Embryonic facial prominence (tissue), 1 donor: ENCODE measurements at regions not wholly inside any gene's neighbourhood (a gene's known extent, or its start where the extent isn't known, plus 50 kb on each side); places are given as distances from the start of the nearest gene placed in this dataset.

Source experiments
- DNase-seq: peaks from one replicate; pipeline ENCODE4 v3.0.0-alpha.2; 2016; ENCODE audit errors: extremely low spot score

DNA sequence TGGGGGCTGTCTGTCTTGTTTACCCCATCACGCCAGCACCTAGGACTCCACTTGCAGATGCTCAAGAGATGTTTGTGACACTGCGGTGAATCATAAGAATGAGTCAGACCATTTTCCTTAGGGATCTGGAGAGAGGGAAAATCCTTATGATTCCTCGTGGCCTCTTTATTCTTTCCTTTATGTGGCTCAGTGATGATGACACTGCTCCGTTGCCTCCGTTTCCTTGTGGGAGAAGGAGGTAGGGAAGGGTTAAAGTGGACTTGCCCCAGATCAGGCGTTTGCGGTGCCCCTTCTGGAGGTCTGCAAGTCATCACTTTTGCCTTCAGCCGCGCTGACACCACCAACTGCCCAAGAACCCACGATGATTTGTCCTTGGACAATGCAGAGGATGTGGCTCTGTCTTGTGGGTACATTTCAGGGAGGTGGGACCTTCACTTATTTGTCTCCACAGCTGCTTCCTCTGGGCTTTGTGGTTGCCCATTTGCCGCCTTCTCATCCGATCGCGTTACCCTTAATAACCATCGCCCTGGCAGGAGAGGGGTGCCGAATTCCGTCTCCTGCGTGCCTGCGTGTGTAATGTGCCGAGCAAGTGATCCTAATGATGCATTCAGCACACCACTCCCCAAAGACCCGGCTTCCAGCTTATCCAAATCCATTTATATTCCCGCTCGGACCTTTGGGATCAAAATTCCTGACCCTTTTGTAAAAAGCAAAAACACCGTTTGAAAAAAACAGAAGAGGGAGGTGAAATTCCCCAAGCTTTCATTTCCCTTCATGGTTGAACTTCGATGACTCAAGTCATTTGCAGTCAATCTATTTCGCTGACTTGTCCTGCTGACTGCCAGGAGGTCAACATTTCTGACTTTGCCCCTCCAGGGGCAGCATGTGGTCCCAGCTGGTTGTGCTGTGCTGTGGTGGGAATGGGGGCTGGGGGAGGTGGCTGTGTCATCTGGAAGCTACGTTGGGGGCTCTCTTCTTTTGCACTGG is 87.2 kb upstream of the IRX3 start:
- no peak for DNase-seq

DNA sequence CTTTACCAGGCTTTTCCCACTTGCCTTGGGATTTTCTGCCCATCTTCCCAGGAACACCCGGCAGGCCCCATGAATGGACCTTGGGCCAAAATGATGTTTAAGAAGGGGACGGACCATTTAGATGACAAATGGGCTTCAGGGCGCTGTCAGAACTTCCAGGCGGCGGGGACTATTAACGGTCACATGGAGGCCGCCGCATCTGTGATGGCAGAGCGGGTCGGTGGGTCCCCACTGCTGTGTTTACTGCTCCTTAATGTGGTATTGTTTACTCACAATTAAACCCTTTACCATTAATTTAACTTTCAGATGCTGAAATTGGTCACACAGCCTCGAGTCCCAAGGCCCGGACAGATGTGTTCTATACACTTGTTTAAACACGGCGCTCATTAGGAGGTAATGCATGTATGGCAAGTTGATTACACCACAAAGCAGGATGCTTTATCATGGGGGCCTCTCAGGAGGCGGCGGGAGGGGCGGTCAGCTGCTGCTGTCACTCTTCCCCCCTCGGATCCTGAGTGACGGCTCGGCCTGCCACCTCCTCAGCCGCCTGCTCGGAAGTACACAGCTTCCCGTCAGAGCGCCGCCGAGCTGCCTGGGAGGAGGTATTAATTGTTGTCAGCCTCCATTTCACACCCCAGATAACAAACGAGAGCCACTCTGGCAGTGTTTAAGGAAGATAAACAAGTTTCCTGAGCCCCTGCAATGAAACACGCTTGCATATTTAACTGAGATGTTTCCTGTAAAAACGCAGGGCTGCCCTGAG is 83.9 kb upstream of the IRX3 start:
- no peak for DNase-seq

DNA sequence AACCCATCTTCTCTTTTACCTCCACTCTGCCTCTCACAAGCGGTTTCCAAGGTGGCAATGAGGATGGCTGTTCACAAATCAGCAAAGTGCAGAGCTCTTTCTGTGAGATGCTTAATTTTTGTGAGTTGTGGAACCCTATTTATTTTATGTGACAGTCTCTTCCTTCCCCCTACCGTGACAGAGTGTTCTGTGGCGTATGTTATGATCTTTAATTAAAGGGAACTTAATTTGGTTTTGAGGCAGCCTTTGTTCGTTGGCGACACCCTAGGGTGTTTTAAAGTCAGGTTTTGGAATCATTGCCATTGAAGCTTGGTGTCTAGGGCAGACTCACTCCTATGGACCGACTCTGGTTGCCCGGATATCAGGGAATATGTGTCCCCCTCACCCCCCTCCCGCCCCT is 83.3 kb upstream of the IRX3 start:
- no peak for DNase-seq

- DNase-seq: no peak
Measured at GRCh38 chr16:54366943-54367342, 80.4 kb upstream of the IRX3 start.

DNA sequence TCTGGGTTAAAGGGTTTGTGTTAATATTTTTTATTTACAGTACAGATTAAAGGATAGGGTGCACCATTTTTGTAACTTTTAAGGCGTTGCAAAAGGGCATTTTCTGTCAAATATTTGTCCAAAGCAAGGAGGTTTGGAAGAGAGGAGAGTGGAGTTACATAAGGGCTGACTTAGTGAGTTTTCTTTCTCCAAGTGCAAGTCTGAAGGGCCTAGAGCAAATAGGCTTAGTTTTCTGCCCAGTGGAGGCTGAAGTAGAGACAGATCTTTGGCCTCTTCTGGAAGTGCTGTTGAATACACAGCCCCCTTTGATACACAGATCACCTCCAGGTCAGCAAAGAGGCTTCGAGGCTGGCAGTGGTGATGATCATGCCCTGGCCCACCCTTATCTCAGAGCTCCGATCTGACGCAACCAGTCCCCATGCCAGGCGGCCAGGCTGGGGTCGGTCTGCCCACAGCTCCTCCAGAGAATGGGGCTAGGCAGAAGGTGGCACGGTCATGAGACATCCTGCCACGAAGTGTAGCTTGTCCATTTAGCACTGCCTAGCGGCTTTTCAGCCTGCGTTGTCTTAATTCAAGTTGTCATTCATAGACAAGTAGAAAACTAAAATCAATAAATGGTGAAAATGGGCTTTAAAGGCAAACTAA is 79.5 kb upstream of the IRX3 start:
- DNase-seq: no peak

GRCh38 chr16:54363766-54364165 is 77.2 kb upstream of the IRX3 start:
- DNase-seq: no peak

GRCh38 chr16:54362591-54363206 is 76.1 kb upstream of the IRX3 start:
- no peak for DNase-seq

GRCh38 chr16:54361246-54361645 is 74.7 kb upstream of the IRX3 start:
- DNase-seq: no peak

DNA sequence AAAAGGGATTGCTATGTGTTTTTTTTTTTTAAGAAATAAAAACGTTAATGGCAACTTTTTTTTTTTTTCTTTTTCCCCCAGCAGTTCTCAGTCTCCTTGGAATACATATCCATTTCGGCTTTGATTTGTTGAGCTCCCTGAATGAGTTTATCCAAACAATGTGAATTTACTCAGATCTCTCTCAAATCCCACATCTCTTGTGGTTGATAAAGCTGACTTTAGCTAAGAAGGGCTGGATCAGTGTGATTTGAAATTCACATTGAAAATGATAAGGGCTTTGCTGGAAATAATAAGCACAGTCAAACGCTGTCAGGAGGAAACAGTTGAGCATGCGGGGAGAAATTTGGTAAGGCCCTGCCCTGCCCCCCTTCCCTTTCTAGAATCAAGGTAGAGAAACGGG is 74.1 kb upstream of the IRX3 start:
- DNase-seq: no peak

GRCh38 chr16:54359555-54359954 is 73.0 kb upstream of the IRX3 start:
- DNase-seq: no peak

- no peak for DNase-seq
Measured at GRCh38 chr16:54359081-54359480, 72.5 kb upstream of the IRX3 start.

- DNase-seq: no peak
Measured at GRCh38 chr16:54356391-54356790, 69.8 kb upstream of the IRX3 start.

- no peak for DNase-seq
Measured at GRCh38 chr16:54355251-54355650, 68.7 kb upstream of the IRX3 start.

DNA sequence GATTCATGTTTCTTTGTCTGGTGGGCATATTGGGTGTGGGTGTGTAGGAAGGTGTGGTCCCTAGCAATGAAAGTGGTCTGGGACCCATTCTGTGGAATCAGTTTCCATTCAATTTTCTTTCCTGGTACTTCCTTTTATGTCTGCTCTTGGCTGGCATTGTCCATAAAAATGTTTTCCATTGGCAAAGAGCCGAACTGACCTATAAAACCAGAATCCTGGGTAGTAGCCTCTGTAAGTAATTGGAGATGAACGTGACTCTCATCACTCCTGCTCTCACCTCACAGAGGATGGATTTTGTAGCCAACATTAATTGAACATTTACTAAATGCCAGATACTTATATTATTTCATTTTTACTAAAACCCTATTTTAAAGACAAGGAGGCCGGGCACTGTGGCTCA is 66.5 kb upstream of the IRX3 start:
- no peak for DNase-seq

DNA sequence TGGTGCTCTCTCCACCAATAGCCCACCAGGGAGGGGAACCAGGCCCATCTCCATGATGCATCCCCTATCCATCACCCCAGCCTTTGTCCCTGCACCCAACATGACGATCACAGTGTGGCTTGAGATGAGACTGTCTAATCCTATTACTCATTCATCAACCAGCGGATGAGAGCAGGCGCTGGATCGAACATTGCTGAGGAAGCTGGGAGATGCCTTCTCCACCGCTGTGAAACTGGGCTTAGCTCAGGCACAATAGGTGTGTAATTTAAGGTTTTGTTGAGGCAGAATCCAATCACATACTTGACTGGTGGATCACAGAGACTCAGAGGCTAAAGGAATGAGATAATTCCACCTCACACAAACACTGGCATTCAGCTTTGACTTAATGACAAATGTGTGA is 64.6 kb upstream of the IRX3 start:
- no peak for DNase-seq

- DNase-seq: no peak
Measured at GRCh38 chr16:54347961-54348360, 61.4 kb upstream of the IRX3 start.

DNA sequence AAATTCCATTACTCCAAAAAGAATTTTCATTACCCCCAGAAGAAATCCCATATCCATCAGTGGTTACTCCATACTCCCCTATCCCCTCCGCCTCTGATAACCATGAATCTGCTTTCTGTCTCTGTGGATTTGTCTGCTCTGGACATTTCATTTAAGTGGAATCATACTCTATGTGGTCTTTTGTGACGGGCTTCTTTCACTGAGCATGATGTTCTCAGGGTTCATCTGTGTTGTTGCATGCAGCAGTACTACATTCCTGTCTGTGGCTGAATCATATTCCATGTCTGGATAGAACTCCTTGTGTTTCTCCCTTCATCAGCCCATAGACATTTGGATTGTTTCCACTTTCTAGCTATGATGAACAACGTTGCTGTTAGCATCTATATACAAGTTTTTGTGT is 59.5 kb upstream of the IRX3 start:
- no peak for DNase-seq

DNA sequence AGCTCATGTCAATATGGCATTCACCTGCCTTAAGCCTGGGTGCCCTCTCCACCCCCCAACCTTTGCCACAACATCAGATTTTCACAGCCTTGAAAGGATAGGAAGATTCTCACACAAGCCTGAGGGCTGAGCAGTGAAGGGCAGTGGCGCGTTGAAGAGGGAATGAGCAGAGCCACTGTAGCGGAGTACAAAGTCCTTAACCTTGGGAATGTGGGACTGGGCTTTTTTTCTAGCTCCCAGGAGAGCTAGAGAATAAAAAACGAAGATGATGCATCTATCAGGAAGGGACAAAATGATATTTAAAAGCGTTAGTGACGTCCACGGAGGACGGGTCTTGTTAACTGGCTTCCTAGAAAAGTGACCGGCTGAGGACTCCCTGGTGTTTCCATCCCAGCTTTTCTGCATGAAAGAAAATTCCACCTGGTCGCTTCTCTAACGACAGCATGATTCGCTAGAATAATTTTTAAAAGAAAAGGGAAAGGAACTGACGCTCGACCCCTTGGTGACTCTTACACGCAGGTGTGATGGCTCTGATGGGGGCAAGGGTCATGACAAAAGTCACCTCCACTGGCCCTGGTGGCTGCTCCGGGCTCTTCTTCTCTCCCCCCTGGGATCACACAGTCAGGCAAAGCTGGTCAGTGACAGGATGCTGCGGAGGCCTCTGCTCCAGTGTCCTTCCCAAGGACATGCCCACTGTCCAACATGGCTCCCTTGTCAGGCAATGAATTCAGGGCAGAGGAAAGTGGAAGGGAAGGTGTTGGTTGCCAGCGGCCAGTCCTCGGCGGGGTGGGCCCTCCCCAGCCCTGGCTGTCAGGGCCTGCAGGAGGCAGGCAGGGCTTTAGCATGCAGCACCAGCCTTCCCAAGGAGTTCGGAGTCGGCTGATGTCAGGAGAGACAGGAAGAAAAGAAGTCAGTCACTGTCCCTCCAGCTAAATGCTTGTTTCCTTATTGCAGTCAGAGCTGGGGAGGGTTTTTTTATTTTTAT is 58.4 kb upstream of the IRX3 start:
- DNase-seq: no peak

DNA sequence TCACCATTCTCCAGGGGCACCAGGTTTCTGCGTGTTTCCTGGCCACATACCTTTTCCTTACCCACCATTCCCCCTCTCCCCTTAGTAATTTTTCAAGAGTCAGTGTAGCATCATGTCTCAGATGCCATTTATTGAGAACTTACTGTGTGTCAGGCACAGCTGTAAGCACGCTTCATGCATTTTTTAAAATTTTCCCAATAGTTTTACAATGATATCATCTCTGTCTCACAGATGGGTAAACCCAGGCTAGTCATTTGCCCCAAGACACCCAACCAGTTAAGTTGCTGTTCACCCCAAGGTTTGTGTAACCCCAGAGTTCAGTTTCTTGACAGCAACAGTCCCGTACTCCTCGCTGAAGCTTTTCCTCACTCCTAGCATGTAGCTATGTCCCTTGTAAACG is 56.4 kb upstream of the IRX3 start:
- no peak for DNase-seq

- no peak for DNase-seq
Measured at GRCh38 chr16:54341892-54342776, 55.5 kb upstream of the IRX3 start.
